IMR-90 (cell line): ENCODE measurements at regions not wholly inside any gene's neighbourhood (a gene's known extent, or its start where the extent isn't known, plus 50 kb on each side); places are given as distances from the start of the nearest gene placed in this dataset.

Experiments
- ATAC-seq: fragments of 200-7000 bp; cut with Tn5 transposase; 2 replicates; pipeline ENCODE4 v1.9.1; 2020; ENCODE audit warnings: low read depth, mild to moderate bottlenecking, moderate library complexity
- BruUV-seq: library from RNA; stranded (reverse); fragments of 400-500 nt; replicated peaks from 2 replicates; lab custom pipeline; 2021; lab: Mats Ljungman, UMichigan
- CTCF ChIA-PET: fragments of 300-600 bp; formaldehyde crosslinking; extraction: SDS; loops from one replicate; lab custom pipeline; 2021; ENCODE audit warnings: antibody characterized with exemption; lab: Yijun Ruan, JAX
- POLR2A ChIA-PET: fragments of 300-600 bp; sonication (Branson Sonifier 250); formaldehyde crosslinking; loops from one replicate; lab custom pipeline; 2022; ENCODE audit warnings: antibody characterized with exemption; ENCODE audit not compliant: unreplicated experiment; lab: Charles Lee
- DNase-seq: peaks from one replicate; pipeline ENCODE4 v3.0.0; 2013
- H2AFZ ChIP-seq: replicated peaks from 2 replicates; pipeline ENCODE3; 2013; ENCODE audit warnings: low read length, mild to moderate bottlenecking; ENCODE audit not compliant: poor library complexity
- H2AK5ac ChIP-seq: 2 replicates; pipeline ENCODE4 v1.6.1; 2013; ENCODE audit warnings: low read depth, low read length, inconsistent platforms
- H2AK9ac ChIP-seq: replicated peaks from 2 replicates; pipeline ENCODE3; 2013; ENCODE audit warnings: mild to moderate bottlenecking, low read depth, low read length, moderate library complexity; ENCODE audit not compliant: poor library complexity
- H2BK120ac ChIP-seq: 2 replicates; pipeline ENCODE4 v1.6.1; 2013; ENCODE audit warnings: low read depth, low read length, inconsistent platforms
- H2BK15ac ChIP-seq: 3 replicates; pipeline ENCODE4 v1.6.1; 2013; ENCODE audit warnings: low read depth, low read length, inconsistent platforms
- H2BK20ac ChIP-seq: 2 replicates; pipeline ENCODE4 v1.6.1; 2013; ENCODE audit warnings: low read depth, mild to moderate bottlenecking, inconsistent platforms, low read length, moderate library complexity
- H2BK5ac ChIP-seq: 2 replicates; pipeline ENCODE4 v1.6.1; 2013; ENCODE audit warnings: mild to moderate bottlenecking, low read depth, low read length, inconsistent platforms; ENCODE audit not compliant: poor library complexity, severe bottlenecking
- H3K14ac ChIP-seq: replicated peaks from 2 replicates; pipeline ENCODE4 v1.6.1; 2013; ENCODE audit warnings: low read depth, low read length, inconsistent platforms
- H3K18ac ChIP-seq: 2 replicates; pipeline ENCODE4 v1.6.1; 2013; ENCODE audit warnings: low read depth, low read length, control low read depth
- H3K23ac ChIP-seq: 2 replicates; pipeline ENCODE4 v1.6.1; 2013; ENCODE audit warnings: low read depth, low read length, inconsistent platforms
- H3K27ac ChIP-seq: 2 replicates; pipeline ENCODE4 v1.5.1; 2013; ENCODE audit warnings: mild to moderate bottlenecking, control low read depth, low read length; ENCODE audit not compliant: insufficient read depth
- H3K27me3 ChIP-seq: 2 replicates; pipeline ENCODE4 v1.6.1; 2013; ENCODE audit warnings: low read length; ENCODE audit not compliant: control insufficient read depth, insufficient read depth
- H3K36me3 ChIP-seq: 2 replicates; pipeline ENCODE4 v1.6.1; 2013; ENCODE audit warnings: low read length, mixed read lengths; ENCODE audit not compliant: control insufficient read depth, insufficient read depth
- H3K4ac ChIP-seq: 2 replicates; pipeline ENCODE4 v1.6.1; 2013; ENCODE audit warnings: low read depth, low read length, inconsistent platforms
- H3K4me1 ChIP-seq: 2 replicates; pipeline ENCODE4 v1.6.1; 2013; ENCODE audit warnings: low read length, mixed read lengths; ENCODE audit not compliant: control insufficient read depth, insufficient read depth
- H3K4me2 ChIP-seq: 2 replicates; pipeline ENCODE4 v1.6.1; 2013; ENCODE audit warnings: low read depth, mild to moderate bottlenecking, control low read depth, low read length, moderate library complexity
- H3K4me3 ChIP-seq: 2 replicates; pipeline ENCODE4 v1.5.1; 2013; ENCODE audit warnings: low read depth, mild to moderate bottlenecking, control low read depth, low read length, moderate library complexity; ENCODE audit not compliant: insufficient read depth
- H3K56ac ChIP-seq: 2 replicates; pipeline ENCODE4 v1.6.1; 2013; ENCODE audit warnings: low read length, inconsistent platforms; ENCODE audit not compliant: insufficient read depth; ENCODE audit errors: extremely low read depth
- H3K79me1 ChIP-seq, 2 experiments: 2 replicates each; pipeline ENCODE4 v1.6.1; 2013; ENCODE audit warnings: low read length in 2 of 2, inconsistent platforms in 1 of 2, low read depth in 1 of 2
- H3K9ac ChIP-seq: 2 replicates; pipeline ENCODE4 v1.6.1; 2013; ENCODE audit warnings: low read depth, low read length, control low read depth
- H3K9me1 ChIP-seq: 2 replicates; pipeline ENCODE4 v1.6.1; 2013; ENCODE audit warnings: low read length, inconsistent platforms; ENCODE audit not compliant: insufficient read depth
- H3K9me3 ChIP-seq: 2 replicates; pipeline ENCODE4 v1.6.1; 2013; ENCODE audit warnings: low read length; ENCODE audit not compliant: control insufficient read depth, insufficient read depth
- H4K20me1 ChIP-seq: 2 replicates; pipeline ENCODE4 v1.6.1; 2013; ENCODE audit warnings: low read length, inconsistent platforms; ENCODE audit not compliant: insufficient read depth
- H4K5ac ChIP-seq: 2 replicates; pipeline ENCODE4 v1.6.1; 2013; ENCODE audit warnings: mild to moderate bottlenecking, low read depth, low read length, control low read depth
- H4K8ac ChIP-seq, 2 experiments: 2 replicates each; pipeline ENCODE4 v1.6.1; 2013; ENCODE audit warnings: low read depth in 2 of 2, low read length in 2 of 2, control low read depth in 1 of 2, inconsistent platforms in 1 of 2
- H4K91ac ChIP-seq: 2 replicates; pipeline ENCODE4 v1.6.1; 2013; ENCODE audit warnings: low read depth, low read length, inconsistent platforms; ENCODE audit not compliant: insufficient read depth
- BHLHE40 ChIP-seq: fragments of 150-350 bp; IDR thresholded peaks from 2 replicates; pipeline ENCODE4 v1.6.1; 2016; ENCODE audit warnings: mild to moderate bottlenecking, low read depth, low read length
- FOS ChIP-seq: fragments of 150-350 bp; IDR thresholded peaks from 2 replicates; pipeline ENCODE4 v1.6.1; 2016; ENCODE audit warnings: low read depth, low read length
- MAFK ChIP-seq: IDR thresholded peaks from 2 replicates; pipeline ENCODE4 v1.6.1; 2012; ENCODE audit warnings: low read depth, low read length, improper control_type of control experiment
- POLR2A ChIP-seq: IDR thresholded peaks from 2 replicates; pipeline ENCODE4 v1.6.1; 2012; ENCODE audit warnings: mild to moderate bottlenecking, low read depth, low read length
- RAD21 ChIP-seq: IDR thresholded peaks from 2 replicates; pipeline ENCODE4 v1.6.1; 2012; ENCODE audit warnings: low read length, improper control_type of control experiment
- RCOR1 ChIP-seq: IDR thresholded peaks from 2 replicates; pipeline ENCODE4 v1.6.1; 2012; ENCODE audit warnings: mild to moderate bottlenecking, low read length, improper control_type of control experiment; ENCODE audit not compliant: insufficient replicate concordance
- SMC3 ChIP-seq: fragments of 150-350 bp; IDR thresholded peaks from 2 replicates; pipeline ENCODE4 v1.6.1; 2016; ENCODE audit warnings: low read depth, mild to moderate bottlenecking, antibody characterized with exemption, low read length, moderate library complexity
- USF2 ChIP-seq: fragments of 150-350 bp; IDR thresholded peaks from 2 replicates; pipeline ENCODE4 v1.6.1; 2017; ENCODE audit warnings: mild to moderate bottlenecking, antibody characterized with exemption, low read length, low read depth
- WGBS, 2 experiments: methylation state at CpG; one replicate each; pipeline versions ENCODE4 v1.1.5 to v1.1.7; 2013; ENCODE audit warnings: missing lambda C conversion rate in 2 of 2; ENCODE audit not compliant: insufficient read length in 1 of 2; ENCODE audit errors: extremely low coverage in 2 of 2; 5-methylcytosine and 5-hydroxymethylcytosine counted together
- dilution Hi-C: fragments of 300-500 bp; cut with HindIII; formaldehyde crosslinking; loops from one replicate; pipeline ENCODE4 v1.14.3; 2018; ENCODE audit warnings: low sequenced_read_pairs; ENCODE audit not compliant: unreplicated experiment
- in situ Hi-C: fragments of 300-500 bp; cut with MboI; formaldehyde crosslinking; loops from 3 replicates; pipeline ENCODE4 v1.14.3; 2019; ENCODE audit warnings: low sequenced_read_pairs, inconsistent platforms, mixed read lengths
- intact Hi-C: fragments of 100-400 bp; cut with micrococcal nuclease; formaldehyde crosslinking; loops from 2 replicates; pipeline ENCODE4 v1.10.0; 2022
- TF ChIP-seq, protein P1 (sequence below): fragments of 150-350 bp; IDR thresholded peaks from 2 replicates; pipeline ENCODE4 v1.6.1; 2016; ENCODE audit warnings: low read depth, mild to moderate bottlenecking, low read length, moderate library complexity, borderline replicate concordance

DNA sequence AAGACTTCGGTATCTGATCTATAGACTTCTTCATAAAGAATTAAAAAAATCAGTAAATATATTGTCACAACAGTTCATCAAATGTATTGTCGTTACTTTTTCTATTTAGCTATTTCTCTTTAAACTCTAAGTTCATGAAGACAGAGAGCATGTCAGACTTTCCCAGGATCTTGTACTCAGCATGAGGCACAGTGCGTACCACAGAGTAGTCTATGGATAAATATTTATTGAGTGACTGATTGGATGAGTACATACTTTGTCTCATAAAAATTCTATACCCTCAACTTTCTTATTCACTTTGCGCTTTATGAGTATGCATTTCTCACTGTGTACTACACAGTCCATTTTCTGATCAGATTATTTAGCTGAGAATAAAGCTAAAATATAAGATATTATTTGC lies 1284.4 kb upstream of the ADGRB3 start:
- TF ChIP-seq USF2: no peak
- no peak for TF ChIP-seq BHLHE40
- no peak for TF ChIP-seq FOS
- no peak for TF ChIP-seq RCOR1
- TF ChIP-seq, protein P1, sequence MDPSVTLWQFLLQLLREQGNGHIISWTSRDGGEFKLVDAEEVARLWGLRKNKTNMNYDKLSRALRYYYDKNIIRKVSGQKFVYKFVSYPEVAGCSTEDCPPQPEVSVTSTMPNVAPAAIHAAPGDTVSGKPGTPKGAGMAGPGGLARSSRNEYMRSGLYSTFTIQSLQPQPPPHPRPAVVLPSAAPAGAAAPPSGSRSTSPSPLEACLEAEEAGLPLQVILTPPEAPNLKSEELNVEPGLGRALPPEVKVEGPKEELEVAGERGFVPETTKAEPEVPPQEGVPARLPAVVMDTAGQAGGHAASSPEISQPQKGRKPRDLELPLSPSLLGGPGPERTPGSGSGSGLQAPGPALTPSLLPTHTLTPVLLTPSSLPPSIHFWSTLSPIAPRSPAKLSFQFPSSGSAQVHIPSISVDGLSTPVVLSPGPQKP: no peak
- TF ChIP-seq SMC3: no peak
- no peak for TF ChIP-seq RAD21
- no peak for TF ChIP-seq POLR2A
- TF ChIP-seq MAFK: no peak
- Histone ChIP-seq H2AFZ (no peak overlapping the region), H2AK9ac (no peak overlapping the region), H2BK20ac (no peak overlapping the region), H2BK15ac (no peak overlapping the region), H3K14ac (no peak overlapping the region), H3K4ac (no peak overlapping the region), H3K4me2 (no peak overlapping the region), H3K9me3 (peaks cover 16% of the 10 kb centered on the region), H3K4me3 (no peak overlapping the region), H4K20me1 (no peaks in the 10 kb centered on the region), H3K27me3 (no peaks in the 10 kb centered on the region), H3K27ac (no peak overlapping the region), H4K91ac (no peak overlapping the region), H3K4me1 (no peaks in the 10 kb centered on the region), H3K56ac (no peak overlapping the region), H4K5ac (no peak overlapping the region), H2AK5ac (no peak overlapping the region), H3K79me1 (no peaks in the 10 kb centered on the region), H4K8ac (no peak overlapping the region), H2BK120ac (no peak overlapping the region), H3K36me3 (no peaks in the 10 kb centered on the region), H3K18ac (no peak overlapping the region), H3K9me1 (no peaks in the 10 kb centered on the region), H3K9ac (no peak overlapping the region), H2BK5ac (no peak overlapping the region), H3K23ac (no peak overlapping the region)
- DNase-seq (no peak), ATAC-seq (no peak)
- ChIA-PET CTCF (no interaction called here), POLR2A (no interaction called here)
- no CpG with 5 or more reads among the region's 4 CpGs for whole genome bisulfite sequencing, 2 experiments
- intact Hi-C loops: no loop called here
- BruUV-seq: no TSS peak
- dilution Hi-C loops: no loop called here
- in situ Hi-C loops: no loop called here
